ENCODE measurements at regions not wholly inside any gene's neighbourhood (a gene's known extent, or its start where the extent isn't known, plus 50 kb on each side); places are given as distances from the start of the nearest gene placed in this dataset.

DNA sequence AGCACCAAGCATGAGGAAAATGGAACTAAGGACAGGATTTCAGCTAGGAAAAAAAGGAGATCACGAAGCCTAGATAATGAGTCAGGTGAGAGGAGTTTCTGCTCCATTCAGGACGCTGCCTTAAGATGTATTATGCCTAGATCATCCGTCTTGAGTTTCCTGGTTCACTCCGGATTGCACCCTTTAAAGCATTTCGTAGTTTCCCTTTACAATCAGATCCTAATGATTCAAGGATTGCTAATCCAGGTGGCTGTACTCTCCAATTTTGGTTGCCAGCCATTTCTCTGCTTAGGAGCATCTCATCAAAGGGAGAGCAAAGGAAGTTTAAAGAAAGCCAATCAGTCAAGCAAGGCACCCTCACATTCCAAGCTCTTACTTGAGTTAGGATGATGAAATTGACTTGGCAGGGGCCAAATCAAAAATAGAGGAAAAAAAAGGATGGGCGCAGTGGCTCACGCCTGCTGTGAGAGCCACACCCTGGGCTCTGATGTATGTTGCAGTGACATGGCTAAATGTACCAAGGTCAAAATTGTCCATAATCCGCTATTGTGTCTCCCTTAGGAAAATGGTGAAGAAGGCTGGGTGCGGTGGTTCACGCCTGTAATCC, 156.9 kb upstream of the SOD1 start:
- H4K20me1 ChIP-seq (ENCODE audit: insufficient read depth, poor library complexity, severe bottlenecking), result no peaks in the 10 kb centered on the region
- H3K79me2 ChIP-seq, result no peaks in the 10 kb centered on the region
- TF ChIP-seq EZH2 (IDR thresholded peaks at IDR 0.05; ENCODE audit: borderline replicate concordance), result no peak
- TF ChIP-seq, protein P1, sequence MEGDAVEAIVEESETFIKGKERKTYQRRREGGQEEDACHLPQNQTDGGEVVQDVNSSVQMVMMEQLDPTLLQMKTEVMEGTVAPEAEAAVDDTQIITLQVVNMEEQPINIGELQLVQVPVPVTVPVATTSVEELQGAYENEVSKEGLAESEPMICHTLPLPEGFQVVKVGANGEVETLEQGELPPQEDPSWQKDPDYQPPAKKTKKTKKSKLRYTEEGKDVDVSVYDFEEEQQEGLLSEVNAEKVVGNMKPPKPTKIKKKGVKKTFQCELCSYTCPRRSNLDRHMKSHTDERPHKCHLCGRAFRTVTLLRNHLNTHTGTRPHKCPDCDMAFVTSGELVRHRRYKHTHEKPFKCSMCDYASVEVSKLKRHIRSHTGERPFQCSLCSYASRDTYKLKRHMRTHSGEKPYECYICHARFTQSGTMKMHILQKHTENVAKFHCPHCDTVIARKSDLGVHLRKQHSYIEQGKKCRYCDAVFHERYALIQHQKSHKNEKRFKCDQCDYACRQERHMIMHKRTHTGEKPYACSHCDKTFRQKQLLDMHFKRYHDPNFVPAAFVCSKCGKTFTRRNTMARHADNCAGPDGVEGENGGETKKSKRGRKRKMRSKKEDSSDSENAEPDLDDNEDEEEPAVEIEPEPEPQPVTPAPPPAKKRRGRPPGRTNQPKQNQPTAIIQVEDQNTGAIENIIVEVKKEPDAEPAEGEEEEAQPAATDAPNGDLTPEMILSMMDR (IDR thresholded peaks at IDR 0.05; ENCODE audit: poor library complexity), result no peak
- TF ChIP-seq EZH2phosphoT487 (IDR thresholded peaks at IDR 0.05; ENCODE audit: low read depth, severe bottlenecking, unreplicated experiment), result no peak
- no peaks in the 10 kb centered on the region for H3K36me3 ChIP-seq (replicated peaks; ENCODE audit: insufficient read depth, low read depth)
- no peak overlapping the region for H3K4me3 ChIP-seq
- H2AFZ ChIP-seq, result no peak overlapping the region
- H3K9me3 ChIP-seq (ENCODE audit: low read depth), result no peaks in the 10 kb centered on the region
- H3K27me3 ChIP-seq, result no peaks in the 10 kb centered on the region
- WGBS (ENCODE audit: low lambda C conversion rate, missing lambda C conversion rate), result 89% methylated on average over 10 of the region's 10 CpGs
- peaks cover 4% of the 10 kb centered on the region for H3K4me1 ChIP-seq (ENCODE audit: insufficient read depth)
- no peak overlapping the region for H3K4me2 ChIP-seq
- peak overlapping the region; percentile 67 for H3K27ac ChIP-seq
- H3K9me2 ChIP-seq (replicated peaks; ENCODE audit: insufficient read depth), result no peaks in the 10 kb centered on the region
- DNase-seq (ENCODE audit: low spot score), result no peak

DNA sequence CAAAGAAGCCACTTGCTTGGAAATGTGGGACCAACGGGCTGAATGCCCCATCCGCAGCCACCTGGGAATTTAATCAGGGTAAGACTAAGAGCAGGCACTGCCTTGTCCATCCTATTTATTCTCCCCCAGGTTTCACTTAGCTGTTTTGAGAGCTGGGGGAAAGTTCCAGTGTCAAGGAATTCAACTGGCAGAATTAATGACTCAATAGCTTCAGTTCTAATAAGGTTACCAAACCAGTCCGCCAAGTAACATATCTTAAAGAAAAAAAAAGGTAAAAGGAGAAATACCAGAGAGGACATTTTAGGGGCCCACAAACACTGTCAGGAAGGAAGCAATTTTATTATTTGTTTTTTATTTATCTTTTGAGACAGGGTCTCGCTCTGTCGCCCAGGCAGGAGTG, 157.6 kb upstream of the SOD1 start:
- Histone ChIP-seq H2AFZ (no peak overlapping the region), H3K36me3 (replicated peaks; ENCODE audit: insufficient read depth, low read depth) (no peaks in the 10 kb centered on the region), H4K20me1 (ENCODE audit: insufficient read depth, poor library complexity, severe bottlenecking) (no peaks in the 10 kb centered on the region), H3K27me3 (no peaks in the 10 kb centered on the region), H3K27ac (peak overlapping the region; percentile 67), H3K4me3 (no peak overlapping the region), H3K9me2 (replicated peaks; ENCODE audit: insufficient read depth) (no peaks in the 10 kb centered on the region), H3K4me1 (ENCODE audit: insufficient read depth) (peaks cover 4% of the 10 kb centered on the region), H3K79me2 (no peaks in the 10 kb centered on the region), H3K4me2 (no peak overlapping the region), H3K9me3 (ENCODE audit: low read depth) (no peaks in the 10 kb centered on the region)
- WGBS (ENCODE audit: low lambda C conversion rate, missing lambda C conversion rate), result 85% methylated on average over 5 of the region's 5 CpGs
- TF ChIP-seq EZH2phosphoT487 (IDR thresholded peaks at IDR 0.05; ENCODE audit: low read depth, severe bottlenecking, unreplicated experiment) (no peak), EZH2 (IDR thresholded peaks at IDR 0.05; ENCODE audit: borderline replicate concordance) (no peak)
- TF ChIP-seq, protein P1 (IDR thresholded peaks at IDR 0.05; ENCODE audit: poor library complexity), result no peak
- no peak for DNase-seq (ENCODE audit: low spot score)

DNA sequence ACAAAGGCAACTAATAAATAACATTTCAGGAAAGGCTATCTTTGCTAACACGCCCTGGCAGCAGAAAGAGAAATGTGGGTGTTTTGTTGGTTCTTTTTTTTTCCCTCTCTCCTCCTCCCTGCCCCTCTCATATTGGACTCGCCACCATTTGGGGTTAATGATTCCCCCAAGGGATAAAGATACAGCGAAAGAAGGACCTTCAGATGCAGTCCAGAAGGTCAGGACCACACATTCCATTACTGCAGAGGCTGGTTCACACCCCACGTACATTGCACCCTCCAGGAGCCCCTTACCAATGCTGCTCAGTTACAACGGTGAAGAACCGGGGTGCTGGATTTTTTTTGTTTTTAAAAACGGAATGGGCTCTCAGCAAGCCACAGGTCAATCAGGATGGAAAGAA, 156.9 kb upstream of the TIAM1 start:
- Histone ChIP-seq H3K36me3 (replicated peaks; ENCODE audit: insufficient read depth, low read depth) (no peaks in the 10 kb centered on the region), H3K9me3 (ENCODE audit: low read depth) (no peaks in the 10 kb centered on the region), H4K20me1 (ENCODE audit: insufficient read depth, poor library complexity, severe bottlenecking) (no peaks in the 10 kb centered on the region), H2AFZ (no peak overlapping the region), H3K27ac (no peak overlapping the region), H3K79me2 (no peaks in the 10 kb centered on the region), H3K4me2 (no peak overlapping the region), H3K4me3 (no peak overlapping the region), H3K27me3 (no peaks in the 10 kb centered on the region), H3K4me1 (ENCODE audit: insufficient read depth) (peaks cover 4% of the 10 kb centered on the region), H3K9me2 (replicated peaks; ENCODE audit: insufficient read depth) (no peaks in the 10 kb centered on the region)
- 66% methylated on average over 7 of the region's 7 CpGs for WGBS (ENCODE audit: low lambda C conversion rate, missing lambda C conversion rate)
- no peak for DNase-seq (ENCODE audit: low spot score)
- TF ChIP-seq EZH2 (IDR thresholded peaks at IDR 0.05; ENCODE audit: borderline replicate concordance), result no peak
- TF ChIP-seq EZH2phosphoT487 (IDR thresholded peaks at IDR 0.05; ENCODE audit: low read depth, severe bottlenecking, unreplicated experiment), result no peak
- TF ChIP-seq, protein P1 (IDR thresholded peaks at IDR 0.05; ENCODE audit: poor library complexity), result no peak

Data from hepatocyte (in vitro differentiated cells).